Neuronal stem cell (in vitro differentiated cells): ENCODE measurements at regions not wholly inside any gene's neighbourhood (a gene's known extent, or its start where the extent isn't known, plus 50 kb on each side); places are given as distances from the start of the nearest gene placed in this dataset.
"Not testable (repeated sequence)": the region's sequence is repeated elsewhere in the genome, so short reads cannot be mapped to it uniquely, and the experiment has no call there.

Experiments
- DNase-seq: peaks from one replicate; pipeline ENCODE4 v3.0.0-alpha.2; 2013; ENCODE audit warnings: low spot score
- H2AFZ ChIP-seq: one replicate; pipeline ENCODE4 v1.6.1; 2013; ENCODE audit warnings: mild to moderate bottlenecking, low read length, inconsistent platforms
- H2AK5ac ChIP-seq: 2 replicates; pipeline ENCODE4 v1.6.1; 2013; ENCODE audit warnings: low read depth, mild to moderate bottlenecking, inconsistent platforms, low read length, moderate library complexity, mixed read lengths
- H2BK120ac ChIP-seq: 2 replicates; pipeline ENCODE4 v1.6.1; 2013; ENCODE audit warnings: low read depth, mild to moderate bottlenecking, inconsistent platforms, low read length, moderate library complexity, mixed read lengths
- H2BK12ac ChIP-seq: one replicate; pipeline ENCODE4 v1.6.1; 2013; ENCODE audit warnings: low read length, inconsistent platforms
- H2BK15ac ChIP-seq: 2 replicates; pipeline ENCODE4 v1.6.1; 2013; ENCODE audit warnings: mild to moderate bottlenecking, low read length, inconsistent platforms, mixed read lengths
- H2BK5ac ChIP-seq: one replicate; pipeline ENCODE4 v1.6.1; 2013; ENCODE audit warnings: inconsistent platforms, mild to moderate bottlenecking, low read length, moderate library complexity
- H3K14ac ChIP-seq: one replicate; pipeline ENCODE4 v1.6.1; 2013; ENCODE audit warnings: low read length, inconsistent platforms
- H3K18ac ChIP-seq: 2 replicates; pipeline ENCODE4 v1.6.1; 2013; ENCODE audit warnings: low read length, inconsistent platforms
- H3K23ac ChIP-seq: 2 replicates; pipeline ENCODE4 v1.6.1; 2013; ENCODE audit warnings: low read depth, mild to moderate bottlenecking, mixed read lengths, low read length, inconsistent platforms; ENCODE audit not compliant: poor library complexity
- H3K27ac ChIP-seq: replicated peaks from 3 replicates; pipeline ENCODE4 v1.5.1; 2013; ENCODE audit warnings: low read length, inconsistent platforms
- H3K27me3 ChIP-seq, 3 experiments: 2 replicates each; pipeline ENCODE4 v1.6.1; 2013; ENCODE audit warnings: low read length in 3 of 3, mild to moderate bottlenecking in 2 of 3, inconsistent platforms in 1 of 3, low read depth in 1 of 3, mixed read lengths in 1 of 3, moderate library complexity in 1 of 3; ENCODE audit not compliant: control insufficient read depth in 3 of 3, insufficient read depth in 3 of 3
- H3K36me3 ChIP-seq, 2 donors: replicated peaks in 1 of 2; 2 replicates each; pipeline ENCODE4 v1.6.1; 2013; ENCODE audit warnings: low read length in 2 of 2; ENCODE audit not compliant: control insufficient read depth in 2 of 2, insufficient read depth in 2 of 2
- H3K4ac ChIP-seq: 2 replicates; pipeline ENCODE4 v1.6.1; 2013; ENCODE audit warnings: inconsistent platforms, mild to moderate bottlenecking, low read length, moderate library complexity
- H3K4me1 ChIP-seq, 2 donors: 1 replicate in 1 of 2; 2 replicates in 1 of 2; pipeline ENCODE4 v1.6.1; 2013; ENCODE audit warnings: low read length in 2 of 2, low read depth in 1 of 2; ENCODE audit not compliant: control insufficient read depth in 2 of 2, insufficient read depth in 1 of 2
- H3K4me2 ChIP-seq: one replicate; pipeline ENCODE4 v1.6.1; 2013; ENCODE audit warnings: mild to moderate bottlenecking, low read length, inconsistent platforms; ENCODE audit not compliant: insufficient read depth, poor library complexity, severe bottlenecking
- H3K4me3 ChIP-seq, 2 donors: 2 replicates each; pipeline ENCODE4 v1.5.1; 2013; ENCODE audit warnings: low read length in 2 of 2, mild to moderate bottlenecking in 2 of 2, inconsistent platforms in 1 of 2, moderate library complexity in 1 of 2
- H3K79me1 ChIP-seq: one replicate; pipeline ENCODE4 v1.6.1; 2013; ENCODE audit warnings: low read depth, mild to moderate bottlenecking, inconsistent platforms, low read length, moderate library complexity
- H3K9ac ChIP-seq: one replicate; pipeline ENCODE4 v1.6.1; 2013; ENCODE audit warnings: mild to moderate bottlenecking, low read depth, low read length, inconsistent platforms; ENCODE audit not compliant: poor library complexity
- H3K9me3 ChIP-seq, 2 donors: replicated peaks in 1 of 2; 2 replicates each; pipeline versions ENCODE3 to v1.6.1; 2013; ENCODE audit warnings: low read length in 2 of 2, mild to moderate bottlenecking in 2 of 2, inconsistent platforms in 1 of 2, low read depth in 1 of 2, mixed read lengths in 1 of 2, moderate library complexity in 1 of 2; ENCODE audit not compliant: control insufficient read depth in 2 of 2, insufficient read depth in 1 of 2
- H4K8ac ChIP-seq: one replicate; pipeline ENCODE4 v1.6.1; 2013; ENCODE audit warnings: low read depth, mild to moderate bottlenecking, inconsistent platforms, low read length, moderate library complexity
- H4K91ac ChIP-seq: one replicate; pipeline ENCODE4 v1.6.1; 2013; ENCODE audit warnings: low read length, low read depth, mild to moderate bottlenecking, inconsistent platforms; ENCODE audit not compliant: poor library complexity
- WGBS, 2 donors: extraction: QIAGEN DNeasy Blood & Tissue Kit; methylation state at CpG; one replicate each; pipeline ENCODE4 v1.1.7; 2013; ENCODE audit warnings: missing lambda C conversion rate in 2 of 2, mixed read lengths in 1 of 2; ENCODE audit not compliant: insufficient read length in 2 of 2, insufficient replicate concordance in 1 of 2; ENCODE audit errors: extremely low coverage in 2 of 2; 5-methylcytosine and 5-hydroxymethylcytosine counted together

- Histone ChIP-seq H3K14ac (no peak overlapping the region), H3K9me3 (no peaks in the 10 kb centered on the region), H3K4me2 (no peak overlapping the region), H2BK12ac (no peak overlapping the region), H2BK5ac (no peak overlapping the region), H3K9ac (no peak overlapping the region), H3K27ac (no peak overlapping the region), H2BK15ac (no peak overlapping the region), H3K4ac (no peak overlapping the region), H3K18ac (no peak overlapping the region), H2AFZ (no peak overlapping the region), H3K79me1 (no peaks in the 10 kb centered on the region), H3K27me3 (no peaks in the 10 kb centered on the region), H4K8ac (no peak overlapping the region), H3K4me1 (peaks cover 0 to 1% of the 10 kb centered on the region in 2 donors), H3K23ac (no peak overlapping the region), H2BK120ac (no peak overlapping the region), H3K36me3 (no peaks in the 10 kb centered on the region), H3K4me3 (no peak overlapping the region), H4K91ac (no peak overlapping the region), H2AK5ac (no peak overlapping the region)
- no CpG with 5 or more reads among the region's 2 CpGs for WGBS, 2 donors
- DNase-seq = no peak
Measured at GRCh38 chr20:55322745-55323144, 682.6 kb downstream of the CBLN4 start.

- H3K4me1 ChIP-seq = peaks cover 0 to 1% of the 10 kb centered on the region in 2 donors
- no peak overlapping the region for H4K91ac ChIP-seq
- no peak overlapping the region for H2BK5ac ChIP-seq
- H3K9me3 ChIP-seq = no peaks in the 10 kb centered on the region
- H3K14ac ChIP-seq = no peak overlapping the region
- DNase-seq = no peak
- no peak overlapping the region for H2BK120ac ChIP-seq
- no peak overlapping the region for H2AK5ac ChIP-seq
- no peaks in the 10 kb centered on the region for H3K36me3 ChIP-seq
- no peaks in the 10 kb centered on the region for H3K79me1 ChIP-seq
- H3K4me2 ChIP-seq = no peak overlapping the region
- H2AFZ ChIP-seq = no peak overlapping the region
- no peak overlapping the region for H2BK15ac ChIP-seq
- no peak overlapping the region for H3K18ac ChIP-seq
- H2BK12ac ChIP-seq = no peak overlapping the region
- H3K4ac ChIP-seq = no peak overlapping the region
- no peaks in the 10 kb centered on the region for H3K27me3 ChIP-seq
- no peak overlapping the region for H3K9ac ChIP-seq
- no CpG with 5 or more reads among the region's 1 CpG for WGBS, 2 donors
- H3K4me3 ChIP-seq = no peak overlapping the region
- H3K23ac ChIP-seq = no peak overlapping the region
- H4K8ac ChIP-seq = no peak overlapping the region
- H3K27ac ChIP-seq = no peak overlapping the region
Measured at GRCh38 chr20:55316753-55317152, 688.6 kb downstream of the CBLN4 start.

DNA sequence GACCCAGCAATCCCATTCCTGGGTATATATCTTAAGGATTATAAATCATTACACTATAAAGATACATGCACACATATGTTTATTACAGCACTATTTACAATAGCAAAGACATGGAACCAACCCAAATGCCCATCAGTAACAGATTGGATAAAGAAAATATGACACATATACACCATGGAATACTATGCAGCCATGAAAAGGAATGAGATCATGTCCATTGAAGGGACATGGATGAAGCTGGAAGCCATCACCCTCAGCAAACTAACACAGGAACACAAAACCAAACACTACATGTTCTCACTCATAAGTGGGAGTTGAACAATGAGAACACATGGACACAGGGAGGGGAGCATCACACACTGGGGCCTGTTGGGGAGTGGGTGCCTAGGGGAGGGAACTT, 694.5 kb downstream of the CBLN4 start:
- not testable (repeated sequence) for H2BK120ac ChIP-seq, H4K8ac ChIP-seq, DNase-seq, H4K91ac ChIP-seq, H3K4me3 ChIP-seq, H2AFZ ChIP-seq, H3K14ac ChIP-seq, H3K4me1 ChIP-seq, H2BK5ac ChIP-seq, H3K79me1 ChIP-seq, H3K4me2 ChIP-seq, H3K9me3 ChIP-seq, H3K27me3 ChIP-seq, H3K27ac ChIP-seq, H3K4ac ChIP-seq, H3K23ac ChIP-seq, H3K36me3 ChIP-seq, H3K18ac ChIP-seq, H3K9ac ChIP-seq, H2AK5ac ChIP-seq, H2BK12ac ChIP-seq, H2BK15ac ChIP-seq

GRCh38 chr20:55291261-55291660, 714.1 kb downstream of the CBLN4 start:
- no peak overlapping the region for H3K4me2 ChIP-seq
- no peak for DNase-seq
- no peak overlapping the region for H3K4me3 ChIP-seq

More at GRCh38 chr20:55291261-55291660, 714.1 kb downstream of the CBLN4 start:
- no peak overlapping the region for H3K9ac ChIP-seq
- H2BK15ac ChIP-seq = no peak overlapping the region
- WGBS, 2 donors = no CpG with 5 or more reads among the region's 1 CpG
- no peak overlapping the region for H2BK5ac ChIP-seq
- no peak overlapping the region for H3K18ac ChIP-seq
- no peak overlapping the region for H2AK5ac ChIP-seq
- no peaks in the 10 kb centered on the region for H3K4me1 ChIP-seq
- H3K79me1 ChIP-seq = no peaks in the 10 kb centered on the region
- H2BK12ac ChIP-seq = no peak overlapping the region
- H4K91ac ChIP-seq = no peak overlapping the region
- no peaks in the 10 kb centered on the region for H3K27me3 ChIP-seq
- H2BK120ac ChIP-seq = no peak overlapping the region
- no peaks in the 10 kb centered on the region for H3K9me3 ChIP-seq
- no peak overlapping the region for H2AFZ ChIP-seq
- no peak overlapping the region for H3K23ac ChIP-seq
- no peak overlapping the region for H3K14ac ChIP-seq
- H4K8ac ChIP-seq = no peak overlapping the region
- H3K36me3 ChIP-seq = no peaks in the 10 kb centered on the region
- H3K27ac ChIP-seq = no peak overlapping the region
- no peak overlapping the region for H3K4ac ChIP-seq
